DND-41 (cell line): ENCODE measurements at regions not wholly inside any gene's neighbourhood (a gene's known extent, or its start where the extent isn't known, plus 50 kb on each side); places are given as distances from the start of the nearest gene placed in this dataset.

Experiments
- EZH2 ChIP-seq: IDR thresholded peaks from 3 replicates; pipeline ENCODE4 v1.6.1; 2012; ENCODE audit warnings: borderline replicate concordance, low read depth, mild to moderate bottlenecking, moderate library complexity, low read length, inconsistent platforms; ENCODE audit not compliant: severe bottlenecking
- TF ChIP-seq, protein P1 (sequence below): IDR thresholded peaks from 2 replicates; pipeline ENCODE4 v1.5.1; 2012; ENCODE audit warnings: borderline replicate concordance, low read length, moderate library complexity, mild to moderate bottlenecking; ENCODE audit not compliant: poor library complexity, severe bottlenecking; ENCODE audit errors: extremely low read depth

DNA sequence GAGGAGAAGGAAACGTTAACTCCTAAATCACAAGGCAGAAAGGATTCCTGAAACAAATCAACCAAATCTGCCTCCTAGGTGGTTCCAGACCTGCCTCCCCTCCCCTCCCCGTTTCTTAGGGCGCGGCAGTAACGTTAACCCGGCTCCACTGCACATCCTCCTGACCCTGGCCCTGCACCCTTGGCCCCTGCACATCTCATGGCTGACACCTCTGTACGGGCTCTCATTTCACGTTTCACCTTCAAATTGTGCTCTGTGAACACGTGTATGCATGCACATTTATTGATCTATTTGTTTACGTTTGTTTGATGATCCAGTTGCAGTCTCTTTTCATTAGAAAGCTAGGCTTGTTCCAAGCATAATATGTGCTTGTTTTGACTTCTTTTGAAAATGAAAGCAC is 358.1 kb downstream of the ADGRD1 start:
- TF ChIP-seq, protein P1, sequence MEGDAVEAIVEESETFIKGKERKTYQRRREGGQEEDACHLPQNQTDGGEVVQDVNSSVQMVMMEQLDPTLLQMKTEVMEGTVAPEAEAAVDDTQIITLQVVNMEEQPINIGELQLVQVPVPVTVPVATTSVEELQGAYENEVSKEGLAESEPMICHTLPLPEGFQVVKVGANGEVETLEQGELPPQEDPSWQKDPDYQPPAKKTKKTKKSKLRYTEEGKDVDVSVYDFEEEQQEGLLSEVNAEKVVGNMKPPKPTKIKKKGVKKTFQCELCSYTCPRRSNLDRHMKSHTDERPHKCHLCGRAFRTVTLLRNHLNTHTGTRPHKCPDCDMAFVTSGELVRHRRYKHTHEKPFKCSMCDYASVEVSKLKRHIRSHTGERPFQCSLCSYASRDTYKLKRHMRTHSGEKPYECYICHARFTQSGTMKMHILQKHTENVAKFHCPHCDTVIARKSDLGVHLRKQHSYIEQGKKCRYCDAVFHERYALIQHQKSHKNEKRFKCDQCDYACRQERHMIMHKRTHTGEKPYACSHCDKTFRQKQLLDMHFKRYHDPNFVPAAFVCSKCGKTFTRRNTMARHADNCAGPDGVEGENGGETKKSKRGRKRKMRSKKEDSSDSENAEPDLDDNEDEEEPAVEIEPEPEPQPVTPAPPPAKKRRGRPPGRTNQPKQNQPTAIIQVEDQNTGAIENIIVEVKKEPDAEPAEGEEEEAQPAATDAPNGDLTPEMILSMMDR: no peak
- TF ChIP-seq EZH2: no peak
